T-cell (primary cell): ENCODE measurements at regions not wholly inside any gene's neighbourhood (a gene's known extent, or its start where the extent isn't known, plus 50 kb on each side); places are given as distances from the start of the nearest gene placed in this dataset.
"Not testable (repeated sequence)": the region's sequence is repeated elsewhere in the genome, so short reads cannot be mapped to it uniquely, and the experiment has no call there.

Experiments used
- ATAC-seq, 4 experiments: fragments of 200-7000 bp in 3 of 4; fragments of 150-1000 bp in 1 of 4; cut with Tn5 transposase; replicated peaks in 1 of 4; 1 replicate in 3 of 4; 2 replicates in 1 of 4; pipeline ENCODE4 v1.10.0; 2021; ENCODE audit warnings: moderate library complexity in 3 of 4, mild to moderate bottlenecking in 2 of 4, moderate number of reproducible peaks in 1 of 4
- CTCF ChIA-PET, 2 donors: fragments of 300-600 bp; sonication (Branson Sonifier 250); formaldehyde crosslinking; loops; one replicate each; lab custom pipeline; 2022; ENCODE audit warnings: antibody characterized with exemption in 2 of 2; lab: Charles Lee
- POLR2A ChIA-PET, 2 donors: fragments of 300-600 bp; sonication (Branson Sonifier 250); formaldehyde crosslinking; loops; one replicate each; lab custom pipeline; 2022; ENCODE audit warnings: antibody characterized with exemption in 2 of 2; lab: Charles Lee
- DNase-seq, 35 experiments: peaks; one replicate each; pipeline versions ENCODE4 v3.0.0 to v3.0.0-alpha.2; 2013 to 2023
- H3K27ac ChIP-seq: one replicate; pipeline ENCODE4 v1.5.1; 2013; ENCODE audit warnings: low read length
- H3K27me3 ChIP-seq, 2 experiments: replicated peaks in 1 of 2; 1 replicate in 1 of 2; 2 replicates in 1 of 2; pipeline versions ENCODE4 v1.6.1 to v1.7.0; 2013; ENCODE audit warnings: low read length in 1 of 2, mixed read lengths in 1 of 2; ENCODE audit not compliant: control insufficient read depth in 2 of 2, insufficient read depth in 2 of 2; ENCODE audit errors: extremely low read depth in 1 of 2
- H3K36me3 ChIP-seq, 2 donors: 1 replicate in 1 of 2; 2 replicates in 1 of 2; pipeline versions ENCODE4 v1.6.1 to v1.7.0; 2013; ENCODE audit warnings: low read length in 1 of 2; ENCODE audit not compliant: control insufficient read depth in 2 of 2, insufficient read depth in 1 of 2; ENCODE audit errors: extremely low read depth in 1 of 2
- H3K4me1 ChIP-seq, 2 experiments: 1 replicate in 1 of 2; 2 replicates in 1 of 2; pipeline versions ENCODE4 v1.6.1 to v1.7.0; 2013; ENCODE audit warnings: low read length in 2 of 2, mixed read lengths in 1 of 2; ENCODE audit not compliant: insufficient read depth in 2 of 2, control insufficient read depth in 1 of 2; ENCODE audit errors: extremely low read depth in 1 of 2
- H3K4me3 ChIP-seq, 2 donors: 1 replicate in 1 of 2; 2 replicates in 1 of 2; pipeline versions ENCODE4 v1.5.1 to v1.7.0; 2013; ENCODE audit warnings: mild to moderate bottlenecking in 2 of 2, low read length in 1 of 2, moderate library complexity in 1 of 2; ENCODE audit not compliant: control insufficient read depth in 1 of 2; ENCODE audit errors: extremely low read depth in 1 of 2
- H3K9me3 ChIP-seq: 2 replicates; pipeline ENCODE4 v1.7.0; 2013
- H3K27ac Mint-ChIP-seq, 2 donors: one replicate each; pipeline ENCODE4 v1.8.0; 2020 to 2021; ENCODE audit warnings: mild to moderate bottlenecking in 2 of 2, mixed read lengths in 2 of 2
- H3K27me3 Mint-ChIP-seq, 2 donors: one replicate each; pipeline ENCODE4 v1.8.0; 2021 to 2022; ENCODE audit warnings: mixed read lengths in 2 of 2
- H3K36me3 Mint-ChIP-seq: one replicate; pipeline ENCODE4 v1.8.0; 2021; ENCODE audit warnings: mixed read lengths
- H3K4me1 Mint-ChIP-seq, 3 donors: one replicate each; pipeline ENCODE4 v1.8.0; 2020 to 2022; ENCODE audit warnings: mixed read lengths in 3 of 3, mild to moderate bottlenecking in 1 of 3
- H3K4me3 Mint-ChIP-seq, 3 donors: one replicate each; pipeline ENCODE4 v1.8.0; 2020 to 2022; ENCODE audit warnings: mild to moderate bottlenecking in 3 of 3, mixed read lengths in 3 of 3, moderate library complexity in 3 of 3
- H3K9me3 Mint-ChIP-seq, 3 donors: one replicate each; pipeline ENCODE4 v1.8.0; 2020 to 2022; ENCODE audit warnings: mixed read lengths in 3 of 3
- WGBS: methylation state at CpG from one replicate; pipeline ENCODE4 v1.1.5; 2013; ENCODE audit warnings: missing lambda C conversion rate; ENCODE audit not compliant: insufficient coverage; 5-methylcytosine and 5-hydroxymethylcytosine counted together

GRCh38 chr9:119697996-119698395 lies 328.8 kb upstream of the BRINP1 start:
- WGBS: 33% methylated on average over 4 of the region's 5 CpGs
- POLR2A ChIA-PET: no interaction called here
- Mint-ChIP-seq H3K27ac (no peak overlapping the region), H3K9me3 (peaks cover 0 to 3% (median 0%) of the 10 kb centered on the region in 3 donors), H3K4me3 (no peak overlapping the region), H3K27me3 (no peaks in the 10 kb centered on the region), H3K4me1 (no peaks in the 10 kb centered on the region), H3K36me3 (no peaks in the 10 kb centered on the region)
- H3K27ac ChIP-seq: no peak overlapping the region
- H3K27me3 ChIP-seq: no peaks in the 10 kb centered on the region
- no peaks in the 10 kb centered on the region for H3K36me3 ChIP-seq
- H3K4me1 ChIP-seq: no peaks in the 10 kb centered on the region
- DNase-seq (no peak), ATAC-seq (no peak)
- H3K4me3 ChIP-seq: no peak overlapping the region
- CTCF ChIA-PET: no interaction called here
- H3K9me3 ChIP-seq: no peaks in the 10 kb centered on the region

- H3K4me3 Mint-ChIP-seq: no peak overlapping the region
- Histone ChIP-seq H3K27ac (no peak overlapping the region), H3K27me3 (no peaks in the 10 kb centered on the region), H3K4me3 (no peak overlapping the region), H3K36me3 (no peaks in the 10 kb centered on the region), H3K4me1 (no peaks in the 10 kb centered on the region), H3K9me3 (no peaks in the 10 kb centered on the region)
- CTCF ChIA-PET: no interaction called here
- no peaks in the 10 kb centered on the region for H3K36me3 Mint-ChIP-seq
- H3K27me3 Mint-ChIP-seq: no peaks in the 10 kb centered on the region
- no peak overlapping the region for H3K27ac Mint-ChIP-seq
- POLR2A ChIA-PET: no interaction called here
- 56% methylated on average over 4 of the region's 4 CpGs for WGBS
- H3K9me3 Mint-ChIP-seq: peaks cover 0 to 9% (median 2%) of the 10 kb centered on the region in 3 donors
- DNase-seq (no peak), ATAC-seq (no peak)
- H3K4me1 Mint-ChIP-seq: no peaks in the 10 kb centered on the region
These were observed 320.6 kb upstream of the BRINP1 start for GRCh38 chr9:119689879-119690278.

GRCh38 chr9:119688547-119688946 lies 319.3 kb upstream of the BRINP1 start:
- H3K36me3 Mint-ChIP-seq: no peaks in the 10 kb centered on the region
- H3K9me3 Mint-ChIP-seq: peaks cover 0 to 9% (median 0%) of the 10 kb centered on the region in 3 donors
- H3K4me1 Mint-ChIP-seq: no peaks in the 10 kb centered on the region
- no peaks in the 10 kb centered on the region for H3K27me3 Mint-ChIP-seq
- Histone ChIP-seq H3K4me1 (no peaks in the 10 kb centered on the region), H3K27me3 (no peaks in the 10 kb centered on the region), H3K4me3 (no peak overlapping the region), H3K9me3 (no peaks in the 10 kb centered on the region), H3K27ac (no peak overlapping the region), H3K36me3 (no peaks in the 10 kb centered on the region)
- H3K4me3 Mint-ChIP-seq: no peak overlapping the region
- ChIA-PET CTCF (no interaction called here), POLR2A (no interaction called here)
- DNase-seq: no peak
- H3K27ac Mint-ChIP-seq: no peak overlapping the region
- no peak for ATAC-seq
- WGBS: 30% methylated on average over 2 of the region's 3 CpGs

- H3K9me3 Mint-ChIP-seq: peaks cover 0 to 4% (median 0%) of the 10 kb centered on the region in 3 donors
- no CpG with 5 or more reads among the region's 7 CpGs for WGBS
- H3K36me3 Mint-ChIP-seq: no peaks in the 10 kb centered on the region
- H3K27me3 Mint-ChIP-seq: no peaks in the 10 kb centered on the region
- H3K4me3 ChIP-seq: no peak overlapping the region
- H3K27ac ChIP-seq: no peak overlapping the region
- H3K4me1 ChIP-seq: no peaks in the 10 kb centered on the region
- no peaks in the 10 kb centered on the region for H3K4me1 Mint-ChIP-seq
- ChIA-PET CTCF (no interaction called here), POLR2A (interaction anchor here in 1 of 2 donors (0.6 kb wide), 1 partner anchor 314 kb away, joined by 3 read pairs; no protein-coding TSS in a partner anchor)
- ATAC-seq: no peak
- no peaks in the 10 kb centered on the region for H3K36me3 ChIP-seq
- H3K27ac Mint-ChIP-seq: no peak overlapping the region
- no peak for DNase-seq
- H3K9me3 ChIP-seq: no peaks in the 10 kb centered on the region
- H3K27me3 ChIP-seq: no peaks in the 10 kb centered on the region
- H3K4me3 Mint-ChIP-seq: no peak overlapping the region
These were observed 308.7 kb upstream of the BRINP1 start for GRCh38 chr9:119677811-119678505.

GRCh38 chr9:119675951-119676350 lies 306.7 kb upstream of the BRINP1 start:
- Histone ChIP-seq H3K27ac (no peak overlapping the region), H3K4me3 (no peak overlapping the region), H3K36me3 (no peaks in the 10 kb centered on the region), H3K9me3 (no peaks in the 10 kb centered on the region), H3K27me3 (no peaks in the 10 kb centered on the region), H3K4me1 (no peaks in the 10 kb centered on the region)
- WGBS: 30% methylated on average over 1 of the region's 3 CpGs
- Mint-ChIP-seq H3K9me3 (peaks cover 0 to 4% (median 0%) of the 10 kb centered on the region in 3 donors), H3K27me3 (no peaks in the 10 kb centered on the region), H3K36me3 (no peaks in the 10 kb centered on the region), H3K27ac (no peak overlapping the region), H3K4me1 (no peaks in the 10 kb centered on the region), H3K4me3 (no peak overlapping the region)
- DNase-seq (no peak), ATAC-seq (no peak)
- POLR2A ChIA-PET: no interaction called here
- CTCF ChIA-PET: no interaction called here

- CTCF ChIA-PET, H3K4me3 ChIP-seq, H3K27ac Mint-ChIP-seq, H3K4me1 Mint-ChIP-seq, H3K36me3 ChIP-seq, POLR2A ChIA-PET, H3K9me3 Mint-ChIP-seq, DNase-seq, H3K36me3 Mint-ChIP-seq, H3K9me3 ChIP-seq, H3K27ac ChIP-seq, H3K27me3 Mint-ChIP-seq, ATAC-seq, H3K4me1 ChIP-seq, H3K4me3 Mint-ChIP-seq, H3K27me3 ChIP-seq: not testable (repeated sequence)
- WGBS: no CpG with 5 or more reads among the region's 4 CpGs
These were observed 303.5 kb upstream of the BRINP1 start for GRCh38 chr9:119672763-119673162.

GRCh38 chr9:119667916-119668315 lies 298.7 kb upstream of the BRINP1 start:
- H3K4me3 Mint-ChIP-seq: no peak overlapping the region
- CTCF ChIA-PET: no interaction called here
- Histone ChIP-seq H3K27ac (no peak overlapping the region), H3K36me3 (no peaks in the 10 kb centered on the region), H3K4me1 (no peaks in the 10 kb centered on the region), H3K9me3 (no peaks in the 10 kb centered on the region), H3K27me3 (no peaks in the 10 kb centered on the region), H3K4me3 (no peak overlapping the region)
- H3K36me3 Mint-ChIP-seq: no peaks in the 10 kb centered on the region
- peaks cover 0 to 14% (median 0%) of the 10 kb centered on the region in 3 donors for H3K9me3 Mint-ChIP-seq
- ATAC-seq (no peak), DNase-seq (no peak)
- POLR2A ChIA-PET: no interaction called here
- no peak overlapping the region for H3K27ac Mint-ChIP-seq
- H3K4me1 Mint-ChIP-seq: no peaks in the 10 kb centered on the region
- no peaks in the 10 kb centered on the region for H3K27me3 Mint-ChIP-seq
- WGBS: 100% methylated on average over 1 of the region's 2 CpGs
